Muscle layer of colon (tissue), 2 donors: ENCODE measurements at regions not wholly inside any gene's neighbourhood (a gene's known extent, or its start where the extent isn't known, plus 50 kb on each side); places are given as distances from the start of the nearest gene placed in this dataset.
"Not testable (repeated sequence)": the region's sequence is repeated elsewhere in the genome, so short reads cannot be mapped to it uniquely, and the experiment has no call there.

Experiments used
- H3K27ac ChIP-seq: one replicate; pipeline ENCODE4 v1.7.0; 2013; ENCODE audit warnings: low read depth, mild to moderate bottlenecking, low read length, moderate library complexity
- H3K27me3 ChIP-seq, 2 donors: one replicate each; pipeline ENCODE4 v1.7.0; 2013; ENCODE audit warnings: low read length in 2 of 2, mild to moderate bottlenecking in 2 of 2; ENCODE audit not compliant: insufficient read depth in 2 of 2, control insufficient read depth in 1 of 2
- H3K36me3 ChIP-seq: one replicate; pipeline ENCODE4 v1.7.0; 2013; ENCODE audit warnings: mild to moderate bottlenecking, low read length; ENCODE audit not compliant: insufficient read depth
- H3K4me1 ChIP-seq: one replicate; pipeline ENCODE4 v1.7.0; 2013; ENCODE audit warnings: mild to moderate bottlenecking, low read length; ENCODE audit not compliant: insufficient read depth
- H3K4me3 ChIP-seq, 2 donors: one replicate each; pipeline ENCODE4 v1.7.0; 2013; ENCODE audit warnings: low read length in 2 of 2, low read depth in 1 of 2, mild to moderate bottlenecking in 1 of 2, moderate library complexity in 1 of 2
- H3K9ac ChIP-seq: one replicate; pipeline ENCODE4 v1.7.0; 2013; ENCODE audit warnings: low read length
- H3K9me3 ChIP-seq: one replicate; pipeline ENCODE4 v1.7.0; 2013; ENCODE audit warnings: mild to moderate bottlenecking, low read length
- donor health status: abdominal sarcoma.
- donor health status: Adenocarcinoma of cecum.

DNA sequence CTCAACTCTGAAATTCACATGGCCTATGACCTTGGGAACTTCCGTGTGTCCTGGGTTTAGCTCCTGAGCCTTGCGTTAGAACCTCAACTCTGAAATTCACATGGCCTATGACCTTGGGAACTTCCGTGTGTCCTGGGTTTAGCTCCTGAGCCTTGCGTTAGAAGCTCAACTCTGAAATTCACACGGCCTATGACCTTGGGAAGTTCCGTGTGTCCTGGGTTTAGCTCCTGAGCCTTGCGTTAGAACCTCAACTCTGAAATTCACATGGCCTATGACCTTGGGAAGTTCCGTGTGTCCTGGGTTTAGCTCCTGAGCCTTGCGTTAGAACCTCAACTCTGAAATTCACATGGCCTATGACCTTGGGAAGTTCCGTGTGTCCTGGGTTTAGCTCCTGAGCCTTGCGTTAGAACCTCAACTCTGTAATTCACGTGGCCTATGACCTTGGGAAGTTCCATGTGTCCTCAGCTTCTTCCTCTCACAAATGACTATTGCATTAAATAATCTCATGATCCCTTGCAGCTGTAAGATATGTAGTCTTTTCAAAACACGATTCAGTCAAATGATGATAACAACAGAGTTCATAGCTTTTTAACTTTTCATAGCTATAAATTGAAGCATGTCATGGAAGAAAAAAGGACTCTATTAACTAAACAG lies 200.9 kb upstream of the PITRM1 start:
- not testable (repeated sequence) for H3K4me1 ChIP-seq, H3K27me3 ChIP-seq, H3K27ac ChIP-seq

DNA sequence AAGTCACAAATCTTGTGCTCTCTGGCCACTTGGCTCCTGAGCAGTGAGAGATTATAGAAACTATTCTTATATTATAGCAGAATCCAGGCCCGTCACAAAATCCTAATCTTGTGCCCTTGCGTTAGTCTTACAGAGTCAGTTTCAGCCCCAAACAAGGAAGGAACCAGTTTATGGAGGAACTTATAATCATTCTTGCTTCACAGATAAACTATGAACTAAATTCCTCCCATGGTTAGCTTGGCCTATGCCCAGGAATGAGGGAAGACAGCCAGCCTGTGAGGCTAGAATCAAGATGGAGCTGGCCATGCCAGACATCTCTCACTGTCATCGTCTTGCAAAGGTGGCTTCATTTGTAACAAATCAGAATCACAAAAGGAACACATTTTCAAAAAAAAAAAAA lies 199.7 kb upstream of the PITRM1 start:
- Histone ChIP-seq H3K4me3 (no peak overlapping the region), H3K9ac (no peak overlapping the region), H3K27me3 (no peaks in the 10 kb centered on the region), H3K4me1 (peaks cover 5% of the 10 kb centered on the region), H3K9me3 (no peaks in the 10 kb centered on the region), H3K27ac (no peak overlapping the region), H3K36me3 (no peaks in the 10 kb centered on the region)

More for the DNA sequence above, 200.9 kb upstream of the PITRM1 start:
- not testable (repeated sequence) for H3K36me3 ChIP-seq, H3K9ac ChIP-seq, H3K9me3 ChIP-seq, H3K4me3 ChIP-seq

DNA sequence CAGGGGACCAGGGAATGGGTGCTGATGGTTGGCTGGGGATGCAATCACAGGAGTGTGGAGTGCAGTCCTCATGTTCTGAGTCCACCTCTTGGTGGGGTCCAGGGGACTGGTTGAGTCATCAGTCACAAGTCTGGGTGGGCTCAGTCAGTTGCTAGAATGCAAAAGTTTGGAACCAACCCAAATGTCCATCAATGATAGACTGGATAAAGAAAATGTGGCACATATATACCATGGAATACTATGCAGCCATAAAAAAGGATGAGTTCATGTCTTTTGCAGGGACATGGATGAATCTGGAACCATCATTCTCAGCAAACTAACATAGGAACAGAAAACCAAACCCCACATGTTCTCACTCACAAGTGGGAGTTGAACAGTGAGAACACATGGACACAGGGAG lies 199.0 kb upstream of the PITRM1 start:
- H3K9ac ChIP-seq, H3K4me3 ChIP-seq, H3K4me1 ChIP-seq, H3K9me3 ChIP-seq, H3K36me3 ChIP-seq, H3K27ac ChIP-seq, H3K27me3 ChIP-seq: not testable (repeated sequence)

DNA sequence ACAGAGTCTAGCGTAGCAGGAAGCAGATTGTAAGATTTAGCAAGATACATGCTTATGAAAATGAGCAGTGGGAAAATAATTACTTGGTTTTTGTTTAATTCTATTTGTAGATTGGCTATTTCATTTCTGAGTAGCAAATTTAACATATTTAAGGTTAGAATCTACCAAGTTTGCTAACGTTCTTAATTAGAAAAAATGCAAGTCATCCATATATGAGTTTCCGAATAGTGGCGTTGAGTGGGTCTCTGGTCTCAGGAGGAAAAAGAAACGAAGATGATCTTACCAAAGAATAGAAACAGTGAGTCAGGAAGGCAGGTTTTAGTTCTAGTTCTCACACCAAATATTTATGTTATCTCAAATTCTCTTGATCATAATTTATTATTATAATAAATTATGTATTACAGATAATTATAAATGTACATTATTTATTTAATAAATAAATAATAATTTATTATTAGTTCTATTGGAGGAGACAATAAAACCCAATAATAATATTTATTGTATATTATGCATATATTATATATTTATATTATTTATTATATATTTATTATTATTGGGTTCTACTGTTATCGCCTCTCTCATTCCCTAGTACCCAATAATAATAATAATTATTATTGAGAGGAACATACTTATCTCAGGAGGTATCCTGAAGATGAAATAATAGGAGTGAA lies 194.3 kb upstream of the PITRM1 start:
- no peaks in the 10 kb centered on the region for H3K9me3 ChIP-seq
- H3K4me3 ChIP-seq: no peak overlapping the region
- no peak overlapping the region for H3K27ac ChIP-seq
- H3K36me3 ChIP-seq: no peaks in the 10 kb centered on the region
- no peak overlapping the region for H3K9ac ChIP-seq
- no peaks in the 10 kb centered on the region for H3K4me1 ChIP-seq
- H3K27me3 ChIP-seq: no peaks in the 10 kb centered on the region

DNA sequence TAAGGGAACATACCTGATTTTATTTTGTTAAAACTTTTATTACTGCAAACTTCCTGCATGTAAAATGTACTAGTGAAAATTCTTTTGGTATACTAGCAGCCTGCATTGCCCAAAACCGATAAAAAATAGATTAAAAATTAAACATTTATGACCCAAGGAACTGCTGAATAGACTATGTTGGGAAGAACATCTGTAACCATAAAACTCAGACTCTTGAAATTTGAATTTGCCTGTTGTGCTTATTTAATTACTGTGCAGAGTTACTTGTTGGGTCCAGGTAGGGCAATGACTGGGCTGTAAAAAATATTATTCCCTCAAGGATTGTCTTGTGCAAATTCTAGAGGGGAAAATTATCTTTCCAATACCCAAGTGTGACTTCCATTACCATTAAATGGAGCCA lies 193.5 kb upstream of the PITRM1 start:
- no peak overlapping the region for H3K4me3 ChIP-seq
- H3K9me3 ChIP-seq: no peaks in the 10 kb centered on the region
- H3K27ac ChIP-seq: no peak overlapping the region
- no peak overlapping the region for H3K9ac ChIP-seq
- H3K4me1 ChIP-seq: no peaks in the 10 kb centered on the region
- no peaks in the 10 kb centered on the region for H3K36me3 ChIP-seq
- H3K27me3 ChIP-seq: no peaks in the 10 kb centered on the region

DNA sequence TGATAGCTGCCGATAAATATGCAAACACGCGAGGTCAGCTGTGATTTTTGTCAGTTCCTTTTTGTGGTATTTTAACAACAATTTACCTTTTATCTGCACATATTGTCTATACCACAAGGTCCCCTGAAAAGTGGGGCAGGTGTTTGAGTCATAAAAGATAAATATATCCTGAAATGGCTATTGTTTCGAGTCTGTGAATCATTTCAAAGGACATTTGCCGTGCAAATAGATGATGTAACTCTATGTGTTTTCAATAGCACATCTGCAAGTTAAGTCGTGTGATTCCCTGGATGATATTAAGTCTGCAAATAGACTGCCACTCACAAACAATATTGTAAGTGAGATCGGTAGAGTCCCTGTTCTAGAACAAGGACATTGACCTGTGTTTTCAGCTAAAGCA lies 193.0 kb upstream of the PITRM1 start:
- H3K27ac ChIP-seq: no peak overlapping the region
- no peaks in the 10 kb centered on the region for H3K27me3 ChIP-seq
- H3K9me3 ChIP-seq: no peaks in the 10 kb centered on the region
- H3K9ac ChIP-seq: no peak overlapping the region
- no peak overlapping the region for H3K4me3 ChIP-seq
- H3K36me3 ChIP-seq: no peaks in the 10 kb centered on the region
- no peaks in the 10 kb centered on the region for H3K4me1 ChIP-seq

DNA sequence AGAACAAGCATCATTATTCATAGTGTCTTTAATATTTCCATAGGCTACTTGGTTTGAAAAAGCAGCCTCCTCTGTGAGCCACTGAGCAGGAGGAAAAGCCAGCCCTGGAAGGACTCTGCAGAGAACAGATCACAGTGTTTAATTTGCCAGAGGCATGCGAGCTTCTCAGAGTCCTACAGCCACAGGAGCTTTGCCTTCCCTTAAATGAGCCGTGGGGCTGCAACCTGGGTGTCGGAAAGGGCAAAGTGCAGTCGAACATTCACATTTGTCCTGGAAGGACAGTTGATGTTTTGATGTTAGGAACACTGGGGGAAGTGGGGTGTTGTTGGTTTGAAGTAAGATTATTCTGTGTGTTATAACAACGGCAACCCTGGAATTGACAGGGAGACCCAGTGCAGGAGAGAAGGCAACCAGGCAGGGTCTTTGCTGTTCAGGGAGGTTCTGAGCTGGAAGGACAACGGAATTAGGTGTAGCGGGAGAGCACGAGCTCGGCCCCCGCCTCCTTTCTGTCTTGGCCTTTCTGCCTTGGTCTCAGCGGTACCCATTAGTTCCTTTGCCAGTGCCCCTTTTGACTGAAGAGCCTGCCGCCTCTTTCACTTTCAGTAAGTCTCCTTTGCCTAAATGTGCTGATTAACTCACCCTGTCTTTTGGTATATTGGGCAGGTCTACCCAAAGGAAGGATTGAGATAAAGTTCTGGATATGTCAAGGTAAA lies 192.3 kb upstream of the PITRM1 start:
- H3K9ac ChIP-seq: no peak overlapping the region
- no peak overlapping the region for H3K4me3 ChIP-seq
- no peak overlapping the region for H3K27ac ChIP-seq
- no peaks in the 10 kb centered on the region for H3K27me3 ChIP-seq
- H3K4me1 ChIP-seq: no peaks in the 10 kb centered on the region
- H3K9me3 ChIP-seq: no peaks in the 10 kb centered on the region
- no peaks in the 10 kb centered on the region for H3K36me3 ChIP-seq

DNA sequence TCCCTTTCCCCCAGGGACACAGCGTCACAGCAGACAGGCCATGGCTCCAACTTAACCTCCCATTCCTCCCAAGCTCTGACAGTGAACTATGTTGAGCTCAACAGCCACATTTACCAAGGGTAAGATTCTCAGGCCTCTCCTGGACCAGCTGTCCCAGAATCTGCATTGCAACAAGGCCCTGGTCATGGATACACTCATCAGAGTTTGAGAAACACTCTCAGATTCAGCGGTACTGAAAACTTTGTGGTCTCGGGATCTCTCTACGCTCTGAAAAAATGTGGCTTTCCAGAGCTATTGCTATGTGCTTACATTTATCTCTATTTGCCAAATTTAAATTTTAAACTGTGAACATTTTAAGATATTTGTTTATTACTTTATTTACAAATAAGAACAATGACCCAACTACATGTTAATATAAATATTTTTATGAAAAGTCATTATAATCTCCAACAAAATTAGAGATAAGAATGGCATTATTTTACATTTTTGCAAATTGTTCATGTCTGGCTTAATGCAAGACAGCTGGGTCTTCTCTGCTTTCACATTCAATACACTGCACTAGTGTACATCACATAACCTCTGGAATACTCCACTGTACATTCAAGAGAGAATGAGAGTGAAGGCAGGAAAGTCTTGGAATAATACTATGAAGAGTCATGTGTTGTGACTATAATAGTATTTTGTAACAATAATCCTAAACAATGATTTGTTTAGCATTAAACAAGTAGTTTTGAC lies 190.9 kb upstream of the PITRM1 start:
- Histone ChIP-seq H3K27ac (no peak overlapping the region), H3K9ac (no peak overlapping the region)

DNA sequence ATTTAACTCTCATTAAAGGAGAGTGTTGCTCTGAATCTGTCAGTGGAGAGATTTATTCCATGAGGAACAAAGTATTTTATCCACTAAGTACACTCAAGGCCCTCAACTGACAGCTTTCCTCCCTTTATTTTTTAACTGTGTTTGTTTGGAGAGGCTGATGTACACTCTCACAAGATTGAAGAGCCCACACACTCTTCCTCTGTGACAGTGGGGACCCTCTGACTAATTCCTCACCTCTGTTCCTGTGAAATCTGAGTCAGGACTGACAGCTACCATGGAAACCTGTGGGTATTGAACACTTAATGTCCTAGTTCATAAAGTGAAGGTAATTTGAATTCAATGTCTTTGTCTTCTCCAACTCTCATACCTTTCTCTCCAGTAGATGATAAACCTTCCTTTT lies 189.8 kb upstream of the PITRM1 start:
- H3K4me3 ChIP-seq: no peak overlapping the region
- H3K9me3 ChIP-seq: no peaks in the 10 kb centered on the region
- no peaks in the 10 kb centered on the region for H3K27me3 ChIP-seq
- H3K27ac ChIP-seq: no peak overlapping the region
- no peaks in the 10 kb centered on the region for H3K4me1 ChIP-seq
- H3K36me3 ChIP-seq: no peaks in the 10 kb centered on the region
- H3K9ac ChIP-seq: no peak overlapping the region

More for the DNA sequence above, 190.9 kb upstream of the PITRM1 start:
- Histone ChIP-seq H3K36me3 (no peaks in the 10 kb centered on the region), H3K4me1 (no peaks in the 10 kb centered on the region), H3K27me3 (no peaks in the 10 kb centered on the region), H3K4me3 (no peak overlapping the region), H3K9me3 (no peaks in the 10 kb centered on the region)

DNA sequence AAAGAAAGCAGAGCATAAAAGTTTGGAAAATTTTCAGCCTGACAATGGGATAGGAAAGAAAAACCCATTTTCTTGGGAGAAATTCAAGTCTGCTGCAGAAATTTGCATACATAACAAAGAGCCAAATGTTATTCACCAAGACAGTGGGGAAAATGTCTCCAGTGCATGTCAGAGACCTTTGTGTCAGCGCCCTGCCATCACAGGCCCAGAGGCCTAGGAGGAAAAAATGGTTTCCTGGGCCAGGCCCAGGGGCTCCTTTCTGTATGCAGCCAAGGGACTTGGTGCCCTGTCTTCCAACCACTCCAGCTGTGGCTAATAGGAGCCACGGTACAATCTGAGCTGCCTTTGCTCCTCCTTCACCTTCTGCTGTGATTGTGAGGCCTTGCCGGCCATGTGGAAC lies 189.1 kb upstream of the PITRM1 start:
- Histone ChIP-seq H3K9me3 (no peaks in the 10 kb centered on the region), H3K27ac (no peak overlapping the region), H3K9ac (no peak overlapping the region)

DNA sequence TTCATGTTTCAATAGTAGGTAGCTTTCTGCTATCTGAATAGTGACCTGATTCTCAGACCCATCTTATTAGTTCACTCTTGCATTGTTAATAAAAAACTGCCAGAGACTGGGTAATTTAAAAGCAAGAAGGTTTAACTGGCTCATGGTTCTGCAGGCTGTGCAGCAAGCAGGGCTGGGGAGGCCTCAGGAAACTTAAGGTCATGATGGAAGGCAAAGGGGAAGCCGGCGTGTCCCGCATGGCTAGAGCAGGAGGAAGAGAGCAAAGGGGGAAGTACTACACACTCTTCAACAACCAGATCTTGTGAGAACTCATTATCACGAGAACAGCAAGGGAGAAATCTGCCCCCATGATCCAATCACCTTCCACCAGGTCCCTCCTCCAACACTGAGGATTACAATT lies 185.2 kb upstream of the PITRM1 start:
- Histone ChIP-seq H3K27me3 (no peaks in the 10 kb centered on the region), H3K27ac (no peak overlapping the region), H3K9me3 (no peaks in the 10 kb centered on the region), H3K9ac (no peak overlapping the region), H3K4me3 (no peak overlapping the region), H3K36me3 (no peaks in the 10 kb centered on the region), H3K4me1 (peaks cover 15% of the 10 kb centered on the region)

More for the DNA sequence above, 189.1 kb upstream of the PITRM1 start:
- H3K36me3 ChIP-seq: no peaks in the 10 kb centered on the region
- no peak overlapping the region for H3K4me3 ChIP-seq
- H3K27me3 ChIP-seq: no peaks in the 10 kb centered on the region
- no peaks in the 10 kb centered on the region for H3K4me1 ChIP-seq
